ENCODE measurements at regions not wholly inside any gene's neighbourhood (a gene's known extent, or its start where the extent isn't known, plus 50 kb on each side); places are given as distances from the start of the nearest gene placed in this dataset.
A peak's percentile ranks its signal among the peaks of the same experiment; 100 is the strongest.

GRCh38 chr17:34135841-34136240 lies 119.2 kb upstream of the CCL2 start:
- DNase-seq (ENCODE audit: low spot score): no peak

- DNase-seq (ENCODE audit: low spot score): no peak
Observed at GRCh38 chr17:34140006-34140405, 115.1 kb upstream of the CCL2 start.

- DNase-seq (ENCODE audit: low spot score): no peak
Observed at GRCh38 chr17:34141590-34141989, 113.5 kb upstream of the CCL2 start.

GRCh38 chr17:34143430-34143829 lies 111.7 kb upstream of the CCL2 start:
- no peak for DNase-seq (ENCODE audit: low spot score)

- no peak for DNase-seq (ENCODE audit: low spot score)
Observed at GRCh38 chr17:34146440-34147043, 108.5 kb upstream of the CCL2 start.

- no peak for DNase-seq (ENCODE audit: low spot score)
Observed at GRCh38 chr17:34151102-34151501, 104.0 kb upstream of the CCL2 start.

- no peak for DNase-seq (ENCODE audit: low spot score)
Observed at GRCh38 chr17:34153991-34154390, 101.1 kb upstream of the CCL2 start.

- DNase-seq (ENCODE audit: low spot score): no peak
Observed at GRCh38 chr17:34154961-34155730, 99.9 kb upstream of the CCL2 start.

GRCh38 chr17:34155947-34156346 lies 99.1 kb upstream of the CCL2 start:
- no peak for DNase-seq (ENCODE audit: low spot score)

GRCh38 chr17:34156401-34156740 lies 98.7 kb upstream of the CCL2 start:
- no peak for DNase-seq (ENCODE audit: low spot score)

- DNase-seq (ENCODE audit: low spot score): no peak
Observed at GRCh38 chr17:34156741-34157589, 98.1 kb upstream of the CCL2 start.

- DNase-seq (ENCODE audit: low spot score): no peak
Observed at GRCh38 chr17:34161690-34162089, 93.4 kb upstream of the CCL2 start.

GRCh38 chr17:34163123-34163522 lies 92.0 kb upstream of the CCL2 start:
- DNase-seq (ENCODE audit: low spot score): no peak

- no peak for DNase-seq (ENCODE audit: low spot score)
Observed at GRCh38 chr17:34163646-34164045, 91.4 kb upstream of the CCL2 start.

- DNase-seq (ENCODE audit: low spot score): no peak
Observed at GRCh38 chr17:34164837-34165236, 90.2 kb upstream of the CCL2 start.

- no peak for DNase-seq (ENCODE audit: low spot score)
Observed at GRCh38 chr17:34166352-34166751, 88.7 kb upstream of the CCL2 start.

GRCh38 chr17:34167354-34167753 lies 87.7 kb upstream of the CCL2 start:
- DNase-seq (ENCODE audit: low spot score): no peak

GRCh38 chr17:34168989-34169388 lies 86.1 kb upstream of the CCL2 start:
- DNase-seq (ENCODE audit: low spot score): no peak

GRCh38 chr17:34169496-34169895 lies 85.6 kb upstream of the CCL2 start:
- DNase-seq (ENCODE audit: low spot score): no peak

- DNase-seq (ENCODE audit: low spot score): peak; percentile 10
Observed at GRCh38 chr17:34171245-34171818, 83.8 kb upstream of the CCL2 start.

GRCh38 chr17:34172390-34172918 lies 82.6 kb upstream of the CCL2 start:
- no peak for DNase-seq (ENCODE audit: low spot score)

- no peak for DNase-seq (ENCODE audit: low spot score)
Observed at GRCh38 chr17:34173241-34173640, 81.8 kb upstream of the CCL2 start.

Data from globus pallidus (tissue), 1 donor.